ENCODE measurements at regions not wholly inside any gene's neighbourhood (a gene's known extent, or its start where the extent isn't known, plus 50 kb on each side); places are given as distances from the start of the nearest gene placed in this dataset.

DNA sequence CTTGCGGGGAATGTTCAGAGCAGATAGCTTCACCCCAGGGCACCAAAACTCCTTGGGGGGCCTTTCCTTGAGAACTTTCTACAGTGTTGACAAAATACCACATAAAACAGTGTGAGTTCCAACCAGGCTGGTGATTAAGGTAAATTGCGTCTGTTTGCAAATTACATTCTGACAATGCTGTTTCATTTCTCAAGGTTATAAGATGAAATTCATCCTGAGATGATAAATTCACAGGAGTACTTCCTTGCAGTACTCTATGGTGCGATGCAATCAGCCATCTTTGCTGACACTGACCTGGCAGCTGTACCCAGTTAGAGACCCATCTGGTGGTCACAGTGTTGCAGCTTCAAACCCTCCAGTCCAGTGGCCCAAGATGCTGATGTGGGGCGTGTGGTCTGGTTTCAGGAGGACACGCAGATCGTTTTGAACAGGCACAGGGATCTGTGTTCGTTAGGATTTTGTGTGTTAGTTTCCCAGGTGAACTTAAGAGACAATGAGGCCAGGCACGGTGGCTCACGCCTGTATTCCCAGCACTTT, 99.5 kb upstream of the SLC66A3 start:
- TF ChIP-seq POLR2A (IDR thresholded peaks at IDR 0.05; ENCODE audit: low read depth, low read length) (no peak), POLR2AphosphoS5 (IDR thresholded peaks at IDR 0.05; ENCODE audit: low read depth, low read length) (no peak), TAF1 (IDR thresholded peaks at IDR 0.05; ENCODE audit: low read depth, low read length) (no peak), PAX5 (IDR thresholded peaks at IDR 0.05; ENCODE audit: insufficient read depth, low read length, severe bottlenecking) (no peak)
